HUDEP-2 (cell line): ENCODE measurements at regions not wholly inside any gene's neighbourhood (a gene's known extent, or its start where the extent isn't known, plus 50 kb on each side); places are given as distances from the start of the nearest gene placed in this dataset.

ENCODE experiments used
- DNase-seq, 76 experiments: peaks; one replicate each; lab custom pipeline; 2025; ENCODE audit not compliant: unreplicated experiment in 76 of 76; lab: John Stamatoyannopoulos, UW

DNA sequence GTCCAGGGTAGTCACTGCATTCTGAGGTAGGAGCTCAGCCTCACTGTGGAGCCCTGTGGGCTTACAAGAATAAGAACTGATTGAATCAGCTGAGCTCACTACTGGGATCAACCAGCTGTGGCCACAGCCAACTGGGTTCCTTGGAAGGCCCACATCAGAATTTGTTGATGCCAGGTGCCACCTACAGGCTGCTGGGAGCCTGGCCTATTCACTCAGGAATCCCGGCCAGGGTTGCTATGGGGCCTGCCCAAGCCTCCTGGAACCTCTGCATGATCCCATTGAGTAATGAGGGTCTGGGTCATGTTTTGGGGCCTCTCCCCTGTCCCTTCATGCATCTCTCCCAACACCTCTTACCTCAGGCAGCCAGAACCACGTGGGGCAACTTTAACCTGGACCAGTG is 53.9 kb upstream of the KIAA1210 start:
- DNase-seq: peak in 3 of 76 experiments; percentile 0

DNA sequence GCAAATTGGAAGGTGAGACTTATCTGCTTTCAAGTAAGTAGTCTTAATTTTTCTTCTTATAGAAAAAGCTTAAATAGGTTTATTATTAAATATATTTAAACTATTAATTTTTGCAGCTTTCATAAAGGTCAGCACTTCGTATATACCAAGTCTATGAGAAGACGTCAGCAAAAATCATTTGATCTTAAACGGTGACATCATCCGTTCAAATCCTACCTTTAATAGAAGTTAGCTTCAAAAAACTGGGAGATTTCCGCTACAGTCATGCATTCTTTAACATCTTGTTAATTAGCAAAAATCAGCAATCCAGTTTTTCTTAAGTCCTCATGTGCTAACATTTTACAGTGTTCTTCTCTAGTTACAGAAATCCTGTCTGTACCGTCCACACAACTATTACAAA is 49.9 kb upstream of the PGRMC1 start:
- DNase-seq: no peak
